Activated CD4-positive, alpha-beta T cell treated with anti-CD3 and anti-CD28 coated beads, Interleukin-2, amount 10 ng/mL, durations not matched to agents 24 days and 14 days (primary cell): ENCODE measurements at regions not wholly inside any gene's neighbourhood (a gene's known extent, or its start where the extent isn't known, plus 50 kb on each side); places are given as distances from the start of the nearest gene placed in this dataset.

Experiments used
- DNase-seq: peaks from one replicate; pipeline ENCODE4 v3.0.0; 2022
- H3K27ac Mint-ChIP-seq: one replicate; pipeline ENCODE4 v1.8.0; 2022; ENCODE audit warnings: mild to moderate bottlenecking, mixed read lengths
- H3K27me3 Mint-ChIP-seq: one replicate; pipeline ENCODE4 v1.8.0; 2022; ENCODE audit warnings: mixed read lengths
- H3K36me3 Mint-ChIP-seq: one replicate; pipeline ENCODE4 v1.8.0; 2022; ENCODE audit warnings: low read depth, mild to moderate bottlenecking, mixed read lengths
- H3K4me1 Mint-ChIP-seq: one replicate; pipeline ENCODE4 v1.8.0; 2021; ENCODE audit warnings: mixed read lengths
- H3K4me3 Mint-ChIP-seq: one replicate; pipeline ENCODE4 v1.8.0; 2022; ENCODE audit warnings: mild to moderate bottlenecking, moderate library complexity, mixed read lengths
- H3K9me3 Mint-ChIP-seq: one replicate; pipeline ENCODE4 v1.8.0; 2021; ENCODE audit warnings: mixed read lengths
- intact Hi-C: fragments of 100-400 bp; cut with micrococcal nuclease; formaldehyde crosslinking; loops from one replicate; pipeline ENCODE4 v1.15.1; 2023

GRCh38 chr9:8101607-8102006 lies 302.0 kb upstream of the DMAC1 start:
- intact Hi-C loops, result no loop called here
- no peak for DNase-seq
- Mint-ChIP-seq H3K36me3 (no peaks in the 10 kb centered on the region), H3K27ac (no peak overlapping the region), H3K4me3 (no peak overlapping the region), H3K27me3 (no peaks in the 10 kb centered on the region), H3K9me3 (peaks cover 21% of the 10 kb centered on the region), H3K4me1 (peaks cover 2% of the 10 kb centered on the region)

GRCh38 chr9:8096091-8096490 lies 296.5 kb upstream of the DMAC1 start:
- Mint-ChIP-seq H3K9me3 (peaks cover 19% of the 10 kb centered on the region), H3K27me3 (no peaks in the 10 kb centered on the region)

GRCh38 chr9:8095672-8096086 lies 296.1 kb upstream of the DMAC1 start:
- H3K4me3 Mint-ChIP-seq, result no peak overlapping the region
- no peaks in the 10 kb centered on the region for H3K36me3 Mint-ChIP-seq
- peaks cover 15% of the 10 kb centered on the region for H3K9me3 Mint-ChIP-seq
- no peaks in the 10 kb centered on the region for H3K27me3 Mint-ChIP-seq
- no peak for DNase-seq
- intact Hi-C loops, result no loop called here
- no peak overlapping the region for H3K27ac Mint-ChIP-seq
- peaks cover 2% of the 10 kb centered on the region for H3K4me1 Mint-ChIP-seq

More at GRCh38 chr9:8096091-8096490, 296.5 kb upstream of the DMAC1 start:
- Mint-ChIP-seq H3K4me1 (peaks cover 2% of the 10 kb centered on the region), H3K4me3 (no peak overlapping the region), H3K36me3 (no peaks in the 10 kb centered on the region), H3K27ac (no peak overlapping the region)
- intact Hi-C loops, result no loop called here
- no peak for DNase-seq

- DNase-seq, result no peak
- intact Hi-C loops, result no loop called here
- Mint-ChIP-seq H3K27ac (no peak overlapping the region), H3K36me3 (no peaks in the 10 kb centered on the region), H3K9me3 (peaks cover 11% of the 10 kb centered on the region), H3K4me1 (no peaks in the 10 kb centered on the region), H3K4me3 (no peak overlapping the region), H3K27me3 (no peaks in the 10 kb centered on the region)
These were observed 288.9 kb upstream of the DMAC1 start for GRCh38 chr9:8088477-8088876.

- peaks cover 24% of the 10 kb centered on the region for H3K9me3 Mint-ChIP-seq
- intact Hi-C loops, result no loop called here
- DNase-seq, result no peak
- H3K27me3 Mint-ChIP-seq, result no peaks in the 10 kb centered on the region
- no peak overlapping the region for H3K4me3 Mint-ChIP-seq
- no peaks in the 10 kb centered on the region for H3K4me1 Mint-ChIP-seq
- no peak overlapping the region for H3K27ac Mint-ChIP-seq
- H3K36me3 Mint-ChIP-seq, result no peaks in the 10 kb centered on the region
These were observed 286.4 kb upstream of the DMAC1 start for GRCh38 chr9:8085986-8086385.

- peaks cover 38% of the 10 kb centered on the region for H3K9me3 Mint-ChIP-seq
- H3K27ac Mint-ChIP-seq, result no peak overlapping the region
- no peaks in the 10 kb centered on the region for H3K27me3 Mint-ChIP-seq
- intact Hi-C loops, result no loop called here
- H3K36me3 Mint-ChIP-seq, result no peaks in the 10 kb centered on the region
- H3K4me3 Mint-ChIP-seq, result no peak overlapping the region
- H3K4me1 Mint-ChIP-seq, result no peaks in the 10 kb centered on the region
- no peak for DNase-seq
These were observed 279.1 kb upstream of the DMAC1 start for GRCh38 chr9:8078641-8079140.

GRCh38 chr9:8074713-8075286 lies 275.2 kb upstream of the DMAC1 start:
- intact Hi-C loops, result no loop called here
- DNase-seq, result no peak
- Mint-ChIP-seq H3K27me3 (no peaks in the 10 kb centered on the region), H3K27ac (no peak overlapping the region), H3K4me3 (no peak overlapping the region), H3K9me3 (peaks cover 11% of the 10 kb centered on the region), H3K4me1 (no peaks in the 10 kb centered on the region), H3K36me3 (no peaks in the 10 kb centered on the region)

- Mint-ChIP-seq H3K4me1 (no peaks in the 10 kb centered on the region), H3K9me3 (no peaks in the 10 kb centered on the region), H3K4me3 (no peak overlapping the region), H3K27ac (no peak overlapping the region), H3K27me3 (no peaks in the 10 kb centered on the region), H3K36me3 (no peaks in the 10 kb centered on the region)
- no peak for DNase-seq
- intact Hi-C loops, result no loop called here
These were observed 271.8 kb upstream of the DMAC1 start for GRCh38 chr9:8071445-8071798.

GRCh38 chr9:8070779-8071444 lies 271.3 kb upstream of the DMAC1 start:
- H3K4me3 Mint-ChIP-seq, result no peak overlapping the region
- no peak for DNase-seq
- H3K36me3 Mint-ChIP-seq, result no peaks in the 10 kb centered on the region
- no peaks in the 10 kb centered on the region for H3K27me3 Mint-ChIP-seq
- intact Hi-C loops, result no loop called here
- H3K4me1 Mint-ChIP-seq, result no peaks in the 10 kb centered on the region
- no peaks in the 10 kb centered on the region for H3K9me3 Mint-ChIP-seq
- no peak overlapping the region for H3K27ac Mint-ChIP-seq

- H3K4me1 Mint-ChIP-seq, result peaks cover 3% of the 10 kb centered on the region
- H3K36me3 Mint-ChIP-seq, result no peaks in the 10 kb centered on the region
- H3K9me3 Mint-ChIP-seq, result peaks cover 5% of the 10 kb centered on the region
- intact Hi-C loops, result no loop called here
- H3K4me3 Mint-ChIP-seq, result no peak overlapping the region
- H3K27ac Mint-ChIP-seq, result no peak overlapping the region
- peaks cover 5% of the 10 kb centered on the region for H3K27me3 Mint-ChIP-seq
- DNase-seq, result no peak
These were observed 262.9 kb upstream of the DMAC1 start for GRCh38 chr9:8062459-8062858.

- Mint-ChIP-seq H3K9me3 (peaks cover 20% of the 10 kb centered on the region), H3K4me1 (no peaks in the 10 kb centered on the region), H3K36me3 (no peaks in the 10 kb centered on the region), H3K4me3 (no peak overlapping the region), H3K27me3 (peaks cover 2% of the 10 kb centered on the region), H3K27ac (no peak overlapping the region)
- DNase-seq, result no peak
- intact Hi-C loops, result no loop called here
These were observed 253.9 kb upstream of the DMAC1 start for GRCh38 chr9:8053501-8053900.

GRCh38 chr9:8052991-8053390 lies 253.4 kb upstream of the DMAC1 start:
- peaks cover 20% of the 10 kb centered on the region for H3K9me3 Mint-ChIP-seq
- H3K27me3 Mint-ChIP-seq, result peaks cover 2% of the 10 kb centered on the region
- H3K4me1 Mint-ChIP-seq, result no peaks in the 10 kb centered on the region
- intact Hi-C loops, result no loop called here
- DNase-seq, result no peak
- H3K4me3 Mint-ChIP-seq, result no peak overlapping the region
- H3K27ac Mint-ChIP-seq, result no peak overlapping the region
- no peaks in the 10 kb centered on the region for H3K36me3 Mint-ChIP-seq

GRCh38 chr9:8037745-8038144 lies 238.2 kb upstream of the DMAC1 start:
- Mint-ChIP-seq H3K27me3 (no peaks in the 10 kb centered on the region), H3K27ac (no peak overlapping the region), H3K4me1 (no peaks in the 10 kb centered on the region), H3K36me3 (no peaks in the 10 kb centered on the region), H3K9me3 (peaks cover 26% of the 10 kb centered on the region), H3K4me3 (no peak overlapping the region)
- no peak for DNase-seq
- intact Hi-C loops, result no loop called here

- no peaks in the 10 kb centered on the region for H3K4me1 Mint-ChIP-seq
- H3K9me3 Mint-ChIP-seq, result peaks cover 24% of the 10 kb centered on the region
- no peaks in the 10 kb centered on the region for H3K36me3 Mint-ChIP-seq
- no peak overlapping the region for H3K27ac Mint-ChIP-seq
- no peaks in the 10 kb centered on the region for H3K27me3 Mint-ChIP-seq
- intact Hi-C loops, result no loop called here
- no peak overlapping the region for H3K4me3 Mint-ChIP-seq
- DNase-seq, result no peak
These were observed 237.4 kb upstream of the DMAC1 start for GRCh38 chr9:8036914-8037524.
